Body of pancreas (tissue), 4 donors: ENCODE measurements at regions not wholly inside any gene's neighbourhood (a gene's known extent, or its start where the extent isn't known, plus 50 kb on each side); places are given as distances from the start of the nearest gene placed in this dataset.

Experiments
- CTCF ChIP-seq, 7 experiments: fragments of 450-650 bp in 4 of 7; fragments of 200-600 bp in 3 of 7; sonication (generic) in 3 of 7; IDR thresholded peaks; one replicate each; pipeline ENCODE4 v1.5.1; 2016 to 2019; ENCODE audit warnings: antibody characterized with exemption in 7 of 7
- POLR2A ChIP-seq, 3 donors: fragments of 450-650 bp; IDR thresholded peaks; one replicate each; pipeline ENCODE4 v1.6.1; 2016; ENCODE audit warnings: antibody characterized with exemption in 3 of 3, mild to moderate bottlenecking in 2 of 3

DNA sequence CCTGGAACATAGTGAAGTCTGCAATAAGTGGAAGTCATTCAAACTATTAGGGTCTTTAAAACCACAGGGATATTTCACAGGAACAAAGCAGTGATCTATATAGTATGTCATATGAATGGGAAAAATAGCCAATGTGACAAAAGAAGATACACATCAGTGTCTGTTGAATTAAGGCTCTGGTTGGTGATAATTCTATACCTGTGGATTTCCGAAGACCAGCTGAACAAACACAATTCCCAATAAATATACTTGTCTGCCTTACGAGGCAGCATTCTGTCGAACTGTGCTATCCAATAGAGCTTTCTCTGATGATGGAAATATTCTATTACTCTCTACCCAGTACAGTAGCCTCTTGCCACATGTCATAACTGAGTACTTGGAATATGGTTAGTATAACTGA, 55.9 kb upstream of the CAV2 start:
- TF ChIP-seq CTCF (IDR thresholded peaks at IDR 0.05) (no peak), POLR2A (IDR thresholded peaks at IDR 0.05) (no peak)
